ENCODE measurements at regions not wholly inside any gene's neighbourhood (a gene's known extent, or its start where the extent isn't known, plus 50 kb on each side); places are given as distances from the start of the nearest gene placed in this dataset.

- Histone ChIP-seq H3K27me3 (replicated peaks; ENCODE audit: insufficient read depth) (peaks cover 18% of the 10 kb centered on the region), H3K79me2 (ENCODE audit: insufficient read depth) (no peaks in the 10 kb centered on the region), H2AFZ (no peak overlapping the region), H3K9ac (no peak overlapping the region), H3F3A (ENCODE audit: insufficient read depth) (no peaks in the 10 kb centered on the region), H3K4me1 (ENCODE audit: insufficient read depth) (no peaks in the 10 kb centered on the region), H3K27ac (no peak overlapping the region), H3K9me3 (ENCODE audit: low read depth) (no peaks in the 10 kb centered on the region), H4K20me1 (ENCODE audit: insufficient read depth) (no peaks in the 10 kb centered on the region), H3K36me3 (ENCODE audit: low read depth) (no peaks in the 10 kb centered on the region), H3K4me3 (no peak overlapping the region), H3K4me2 (ENCODE audit: unreplicated experiment) (no peak overlapping the region), H3K9me2 (ENCODE audit: insufficient read depth) (no peaks in the 10 kb centered on the region)
- no peak for DNase-seq
- 64 to 66% methylated on average over 11 of the region's 11 CpGs for WGBS, 2 experiments (ENCODE audit: low coverage in 1 of 2, low lambda C conversion rate in 2 of 2, missing lambda C conversion rate in 2 of 2)
- in situ Hi-C loops (cut with MboI) = loop anchor here (5.0 kb wide), 1 partner anchor 34 kb away; no protein-coding TSS in a partner anchor
- TF ChIP-seq EZH2phosphoT487 (IDR thresholded peaks at IDR 0.05; ENCODE audit: insufficient read depth, low read depth) = no peak
Observed at GRCh38 chr18:22275706-22276333, 106.4 kb downstream of the GATA6 start.

GRCh38 chr18:22273101-22274039, 104.0 kb downstream of the GATA6 start:
- in situ Hi-C loops (cut with MboI) = no loop called here
- no peaks in the 10 kb centered on the region for H3K9me2 ChIP-seq (ENCODE audit: insufficient read depth)
- H3K9ac ChIP-seq = no peak overlapping the region
- no peaks in the 10 kb centered on the region for H3K4me1 ChIP-seq (ENCODE audit: insufficient read depth)
- no peak overlapping the region for H3K4me2 ChIP-seq (ENCODE audit: unreplicated experiment)
- no peaks in the 10 kb centered on the region for H4K20me1 ChIP-seq (ENCODE audit: insufficient read depth)
- TF ChIP-seq EZH2 (IDR thresholded peaks at IDR 0.05; ENCODE audit: insufficient read depth, poor library complexity, severe bottlenecking) = no peak
- no peak for TF ChIP-seq EZH2phosphoT487 (IDR thresholded peaks at IDR 0.05; ENCODE audit: insufficient read depth, low read depth)
- DNase-seq = no peak
- no peak overlapping the region for H3K4me3 ChIP-seq
- H3K27ac ChIP-seq = no peak overlapping the region
- no peak overlapping the region for H2AFZ ChIP-seq
- no peaks in the 10 kb centered on the region for H3K36me3 ChIP-seq (ENCODE audit: low read depth)
- WGBS, 2 experiments (ENCODE audit: low coverage in 1 of 2, low lambda C conversion rate in 2 of 2, missing lambda C conversion rate in 2 of 2) = 82 to 85% methylated on average over 5 of the region's 5 CpGs
- peaks cover 18% of the 10 kb centered on the region for H3K27me3 ChIP-seq (replicated peaks; ENCODE audit: insufficient read depth)
- H3K9me3 ChIP-seq (ENCODE audit: low read depth) = no peaks in the 10 kb centered on the region
- no peaks in the 10 kb centered on the region for H3K79me2 ChIP-seq (ENCODE audit: insufficient read depth)
- no peaks in the 10 kb centered on the region for H3F3A ChIP-seq (ENCODE audit: insufficient read depth)

GRCh38 chr18:22272242-22272641, 102.9 kb downstream of the GATA6 start:
- H3K79me2 ChIP-seq (ENCODE audit: insufficient read depth) = no peaks in the 10 kb centered on the region
- DNase-seq = no peak
- no peak overlapping the region for H3K27ac ChIP-seq
- H3K4me2 ChIP-seq (ENCODE audit: unreplicated experiment) = no peak overlapping the region
- no peaks in the 10 kb centered on the region for H3K36me3 ChIP-seq (ENCODE audit: low read depth)
- no peak overlapping the region for H3K4me3 ChIP-seq
- H2AFZ ChIP-seq = no peak overlapping the region
- no peak for TF ChIP-seq EZH2phosphoT487 (IDR thresholded peaks at IDR 0.05; ENCODE audit: insufficient read depth, low read depth)
- no peak for TF ChIP-seq EZH2 (IDR thresholded peaks at IDR 0.05; ENCODE audit: insufficient read depth, poor library complexity, severe bottlenecking)
- H3K9me2 ChIP-seq (ENCODE audit: insufficient read depth) = no peaks in the 10 kb centered on the region
- H4K20me1 ChIP-seq (ENCODE audit: insufficient read depth) = no peaks in the 10 kb centered on the region
- H3F3A ChIP-seq (ENCODE audit: insufficient read depth) = no peaks in the 10 kb centered on the region
- no peaks in the 10 kb centered on the region for H3K4me1 ChIP-seq (ENCODE audit: insufficient read depth)
- no peak overlapping the region for H3K9ac ChIP-seq
- no peaks in the 10 kb centered on the region for H3K9me3 ChIP-seq (ENCODE audit: low read depth)
- H3K27me3 ChIP-seq (replicated peaks; ENCODE audit: insufficient read depth) = peaks cover 21% of the 10 kb centered on the region
- in situ Hi-C loops (cut with MboI) = no loop called here

- WGBS, 2 experiments (ENCODE audit: low coverage in 1 of 2, low lambda C conversion rate in 2 of 2, missing lambda C conversion rate in 2 of 2) = 41 to 68% methylated on average over 1 of the region's 1 CpG
- no peak overlapping the region for H3K4me2 ChIP-seq (ENCODE audit: unreplicated experiment)
- H3K9me2 ChIP-seq (ENCODE audit: insufficient read depth) = no peaks in the 10 kb centered on the region
- H3K27ac ChIP-seq = no peak overlapping the region
- no peaks in the 10 kb centered on the region for H3F3A ChIP-seq (ENCODE audit: insufficient read depth)
- TF ChIP-seq EZH2phosphoT487 (IDR thresholded peaks at IDR 0.05; ENCODE audit: insufficient read depth, low read depth) (no peak), EZH2 (IDR thresholded peaks at IDR 0.05; ENCODE audit: insufficient read depth, poor library complexity, severe bottlenecking) (no peak)
- H3K9me3 ChIP-seq (ENCODE audit: low read depth) = no peaks in the 10 kb centered on the region
- H3K27me3 ChIP-seq (replicated peaks; ENCODE audit: insufficient read depth) = peaks cover 24% of the 10 kb centered on the region
- DNase-seq = no peak
- H2AFZ ChIP-seq = no peak overlapping the region
- no peak overlapping the region for H3K4me3 ChIP-seq
- no peaks in the 10 kb centered on the region for H4K20me1 ChIP-seq (ENCODE audit: insufficient read depth)
- H3K9ac ChIP-seq = no peak overlapping the region
- H3K79me2 ChIP-seq (ENCODE audit: insufficient read depth) = no peaks in the 10 kb centered on the region
- no peaks in the 10 kb centered on the region for H3K36me3 ChIP-seq (ENCODE audit: low read depth)
- no peaks in the 10 kb centered on the region for H3K4me1 ChIP-seq (ENCODE audit: insufficient read depth)
- in situ Hi-C loops (cut with MboI) = no loop called here
Observed at GRCh38 chr18:22271030-22271429, 101.6 kb downstream of the GATA6 start.
